ENCODE measurements at regions not wholly inside any gene's neighbourhood (a gene's known extent, or its start where the extent isn't known, plus 50 kb on each side); places are given as distances from the start of the nearest gene placed in this dataset.

DNA sequence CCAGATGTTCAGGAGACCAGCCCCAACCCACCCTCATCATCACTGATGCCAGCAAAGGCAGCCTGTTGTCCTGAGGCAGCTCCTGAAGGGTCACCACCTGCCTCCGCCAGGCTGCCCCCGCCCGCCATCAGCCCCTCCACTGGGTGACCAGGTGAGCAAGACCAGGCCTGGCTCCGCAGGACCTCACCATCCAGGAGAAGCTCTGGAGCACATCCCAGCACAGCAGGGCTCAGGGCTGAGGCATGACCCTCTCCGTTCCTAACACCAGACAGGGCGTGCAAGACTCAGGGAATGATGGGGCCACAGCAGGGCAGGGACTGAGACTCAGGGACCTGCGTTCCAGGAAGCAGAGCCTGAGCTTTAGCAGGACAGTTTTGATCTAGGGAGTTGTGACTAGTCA lies 218.8 kb upstream of the RAB6C start:
- 100% methylated on average over 1 of the region's 7 CpGs; no CpG with 5 or more reads in 1 of the 2 donors for WGBS, 2 donors (ENCODE audit: low coverage in 1 of 2)
- H3K27me3 ChIP-seq, result peaks cover 6% of the 10 kb centered on the region
- no peaks in the 10 kb centered on the region for H3K36me3 ChIP-seq
- no peak for ATAC-seq
- H3K27ac ChIP-seq, result no peak overlapping the region
- no peaks in the 10 kb centered on the region for H3K9me3 ChIP-seq
- H3K4me3 ChIP-seq, result no peak overlapping the region
- peaks cover 0 to 19% (median 0%) of the 10 kb centered on the region in 3 donors for H3K4me1 ChIP-seq
- TF ChIP-seq POLR2A (IDR thresholded peaks at IDR 0.05) (no peak), EP300 (IDR thresholded peaks at IDR 0.05) (no peak), POLR2AphosphoS5 (IDR thresholded peaks at IDR 0.05) (no peak)
- TF ChIP-seq, protein P1, sequence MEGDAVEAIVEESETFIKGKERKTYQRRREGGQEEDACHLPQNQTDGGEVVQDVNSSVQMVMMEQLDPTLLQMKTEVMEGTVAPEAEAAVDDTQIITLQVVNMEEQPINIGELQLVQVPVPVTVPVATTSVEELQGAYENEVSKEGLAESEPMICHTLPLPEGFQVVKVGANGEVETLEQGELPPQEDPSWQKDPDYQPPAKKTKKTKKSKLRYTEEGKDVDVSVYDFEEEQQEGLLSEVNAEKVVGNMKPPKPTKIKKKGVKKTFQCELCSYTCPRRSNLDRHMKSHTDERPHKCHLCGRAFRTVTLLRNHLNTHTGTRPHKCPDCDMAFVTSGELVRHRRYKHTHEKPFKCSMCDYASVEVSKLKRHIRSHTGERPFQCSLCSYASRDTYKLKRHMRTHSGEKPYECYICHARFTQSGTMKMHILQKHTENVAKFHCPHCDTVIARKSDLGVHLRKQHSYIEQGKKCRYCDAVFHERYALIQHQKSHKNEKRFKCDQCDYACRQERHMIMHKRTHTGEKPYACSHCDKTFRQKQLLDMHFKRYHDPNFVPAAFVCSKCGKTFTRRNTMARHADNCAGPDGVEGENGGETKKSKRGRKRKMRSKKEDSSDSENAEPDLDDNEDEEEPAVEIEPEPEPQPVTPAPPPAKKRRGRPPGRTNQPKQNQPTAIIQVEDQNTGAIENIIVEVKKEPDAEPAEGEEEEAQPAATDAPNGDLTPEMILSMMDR (IDR thresholded peaks at IDR 0.05), result no peak

DNA sequence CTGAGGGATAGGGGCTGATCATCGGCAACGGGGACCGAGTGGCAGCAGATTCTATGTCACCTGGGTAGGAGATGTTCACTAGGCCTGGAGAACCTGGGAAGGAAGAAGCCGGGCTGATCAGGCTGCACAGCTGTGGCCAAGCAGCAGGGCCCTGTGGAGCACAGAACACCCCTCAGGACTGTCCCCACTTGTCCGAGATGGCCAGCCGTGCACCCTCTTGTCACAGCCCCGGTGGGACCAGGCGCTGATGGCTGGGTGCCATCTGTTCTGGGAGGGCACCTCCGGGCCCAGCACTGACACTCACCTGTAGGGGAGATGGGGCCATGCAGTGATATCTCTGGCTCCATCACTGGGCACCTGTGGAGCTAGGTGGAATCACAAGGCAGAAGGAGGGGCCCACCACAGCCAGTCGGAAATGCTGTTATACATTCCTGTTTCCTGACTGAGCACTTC lies 217.9 kb upstream of the RAB6C start:
- Histone ChIP-seq H3K4me1 (peaks cover 0 to 19% (median 0%) of the 10 kb centered on the region in 3 donors), H3K9me3 (no peaks in the 10 kb centered on the region), H3K27ac (no peak overlapping the region), H3K36me3 (no peaks in the 10 kb centered on the region), H3K27me3 (peaks cover 13% of the 10 kb centered on the region), H3K4me3 (no peak overlapping the region)
- 100% methylated on average over 3 of the region's 10 CpGs; no CpG with 5 or more reads in 1 of the 2 donors for WGBS, 2 donors (ENCODE audit: low coverage in 1 of 2)
- ATAC-seq, result no peak
- TF ChIP-seq, protein P1 (IDR thresholded peaks at IDR 0.05), result no peak
- no peak for TF ChIP-seq POLR2A (IDR thresholded peaks at IDR 0.05)

GRCh38 chr2:129762386-129763189 lies 216.9 kb upstream of the RAB6C start:
- Histone ChIP-seq H3K36me3 (no peaks in the 10 kb centered on the region), H3K4me3 (no peak overlapping the region), H3K27ac (no peak overlapping the region), H3K4me1 (peaks cover 0 to 16% (median 0%) of the 10 kb centered on the region in 3 donors), H3K27me3 (peaks cover 13% of the 10 kb centered on the region), H3K9me3 (no peaks in the 10 kb centered on the region)
- TF ChIP-seq POLR2AphosphoS5 (IDR thresholded peaks at IDR 0.05) (no peak), POLR2A (IDR thresholded peaks at IDR 0.05) (no peak), EP300 (IDR thresholded peaks at IDR 0.05) (no peak)
- TF ChIP-seq, protein P1 (IDR thresholded peaks at IDR 0.05), result no peak
- ATAC-seq, result no peak
- 86 to 95% methylated on average over 1 to 6 of the region's 8 CpGs for WGBS, 2 donors (ENCODE audit: low coverage in 1 of 2)

- H3K4me1 ChIP-seq, result peaks cover 0 to 9% (median 0%) of the 10 kb centered on the region in 3 donors
- H3K9me3 ChIP-seq, result no peaks in the 10 kb centered on the region
- H3K4me3 ChIP-seq, result no peak overlapping the region
- WGBS, 2 donors (ENCODE audit: low coverage in 1 of 2), result no CpG with 5 or more reads among the region's 10 CpGs
- H3K27ac ChIP-seq, result no peak overlapping the region
- H3K36me3 ChIP-seq, result no peaks in the 10 kb centered on the region
- no peak for ATAC-seq
- peaks cover 13% of the 10 kb centered on the region for H3K27me3 ChIP-seq
- TF ChIP-seq, protein P1 (IDR thresholded peaks at IDR 0.05), result no peak
- TF ChIP-seq EP300 (IDR thresholded peaks at IDR 0.05) (no peak), POLR2AphosphoS5 (IDR thresholded peaks at IDR 0.05) (no peak), POLR2A (IDR thresholded peaks at IDR 0.05) (no peak)
Measured at GRCh38 chr2:129763190-129763846, 216.1 kb upstream of the RAB6C start.

Data from gastroesophageal sphincter (tissue), 4 donors.